PC-3 (cell line): ENCODE measurements at regions not wholly inside any gene's neighbourhood (a gene's known extent, or its start where the extent isn't known, plus 50 kb on each side); places are given as distances from the start of the nearest gene placed in this dataset.
"Not testable (repeated sequence)": the region's sequence is repeated elsewhere in the genome, so short reads cannot be mapped to it uniquely, and the experiment has no call there.

Experiments
- ATAC-seq: fragments of 200-7000 bp; cut with Tn5 transposase; 2 replicates; pipeline ENCODE4 v1.9.1; 2020; ENCODE audit warnings: mild to moderate bottlenecking, moderate library complexity
- BruUV-seq: library from RNA; stranded (reverse); fragments of 400-500 nt; replicated peaks from 2 replicates; lab custom pipeline; 2021; lab: Mats Ljungman, UMichigan
- CTCF ChIA-PET: fragments of 300-600 bp; sonication (Branson Sonifier 250); formaldehyde crosslinking; loops from one replicate; lab custom pipeline; 2022; ENCODE audit warnings: antibody characterized with exemption; lab: Charles Lee
- POLR2A ChIA-PET: fragments of 300-600 bp; sonication (Branson Sonifier 250); formaldehyde crosslinking; loops from one replicate; lab custom pipeline; 2022; ENCODE audit warnings: antibody characterized with exemption; ENCODE audit not compliant: unreplicated experiment; lab: Charles Lee
- DNase-seq: peaks from one replicate; pipeline ENCODE4 v3.0.0-alpha.2; 2015
- H2AFZ ChIP-seq: fragments of 300-600 bp; sonication (generic); 2 replicates; pipeline ENCODE4 v1.6.0; 2016; ENCODE audit warnings: antibody characterized with exemption, low read length
- H3F3A ChIP-seq: fragments of 300-600 bp; sonication (generic); one replicate; pipeline ENCODE4 v1.6.0; 2017; ENCODE audit warnings: antibody characterized with exemption, low read length, control low read depth, mild to moderate bottlenecking; ENCODE audit not compliant: unreplicated experiment
- H3K27ac ChIP-seq: fragments of 300-600 bp; sonication (generic); 2 replicates; pipeline ENCODE4 v1.5.1; 2016; ENCODE audit warnings: mild to moderate bottlenecking, low read length
- H3K27me3 ChIP-seq: fragments of 300-600 bp; sonication (generic); 2 replicates; pipeline ENCODE4 v1.6.1; 2016; ENCODE audit warnings: low read length, mixed read lengths
- H3K36me3 ChIP-seq: fragments of 300-600 bp; sonication (generic); 2 replicates; pipeline ENCODE4 v1.6.1; 2016; ENCODE audit warnings: low read depth, mixed run types, low read length, mixed read lengths
- H3K4me1 ChIP-seq: fragments of 300-600 bp; sonication (generic); 2 replicates; pipeline ENCODE4 v1.5.1; 2016; ENCODE audit warnings: low read length; ENCODE audit not compliant: insufficient read depth
- H3K4me2 ChIP-seq: fragments of 300-600 bp; sonication (generic); 2 replicates; pipeline ENCODE4 v1.6.0; 2016; ENCODE audit warnings: low read length
- H3K4me3 ChIP-seq: fragments of 300-600 bp; sonication (generic); 2 replicates; pipeline ENCODE4 v1.5.1; 2016; ENCODE audit warnings: mild to moderate bottlenecking, low read length, mixed read lengths
- H3K79me2 ChIP-seq: fragments of 300-600 bp; sonication (generic); 2 replicates; pipeline ENCODE4 v1.6.1; 2017; ENCODE audit warnings: low read length, mixed read lengths
- H3K9ac ChIP-seq: fragments of 300-600 bp; sonication (generic); 2 replicates; pipeline ENCODE4 v1.6.0; 2016; ENCODE audit warnings: mild to moderate bottlenecking, low read length
- H3K9me2 ChIP-seq: fragments of 300-600 bp; sonication (generic); replicated peaks from 2 replicates; pipeline ENCODE4 v1.6.1; 2016; ENCODE audit warnings: mixed run types, low read length, mixed read lengths
- H3K9me3 ChIP-seq: fragments of 300-600 bp; sonication (generic); 2 replicates; pipeline ENCODE4 v1.6.1; 2016; ENCODE audit warnings: low read length, mixed read lengths
- H4K20me1 ChIP-seq: fragments of 300-600 bp; sonication (generic); 2 replicates; pipeline ENCODE4 v1.6.1; 2016; ENCODE audit warnings: low read length, mixed read lengths
- EZH2 ChIP-seq: fragments of 300-600 bp; sonication (generic); IDR thresholded peaks from one replicate; pipeline ENCODE4 v1.6.1; 2017; ENCODE audit warnings: antibody characterized with exemption, mild to moderate bottlenecking, low read length; ENCODE audit not compliant: unreplicated experiment
- EZH2phosphoT487 ChIP-seq: fragments of 300-600 bp; sonication (generic); IDR thresholded peaks from 2 replicates; pipeline ENCODE4 v1.6.1; 2018; ENCODE audit warnings: mild to moderate bottlenecking, antibody characterized with exemption, low read length, borderline replicate concordance
- intact Hi-C: fragments of 100-400 bp; cut with micrococcal nuclease; formaldehyde crosslinking; loops from 2 replicates; pipeline ENCODE4 v1.9.0; 2023
- TF ChIP-seq, protein P1 (sequence below): fragments of 300-600 bp; sonication (generic); conservative IDR thresholded peaks from 2 replicates; pipeline ENCODE4 v1.5.1; 2017; ENCODE audit warnings: antibody characterized with exemption, low read depth, mild to moderate bottlenecking, low read length

DNA sequence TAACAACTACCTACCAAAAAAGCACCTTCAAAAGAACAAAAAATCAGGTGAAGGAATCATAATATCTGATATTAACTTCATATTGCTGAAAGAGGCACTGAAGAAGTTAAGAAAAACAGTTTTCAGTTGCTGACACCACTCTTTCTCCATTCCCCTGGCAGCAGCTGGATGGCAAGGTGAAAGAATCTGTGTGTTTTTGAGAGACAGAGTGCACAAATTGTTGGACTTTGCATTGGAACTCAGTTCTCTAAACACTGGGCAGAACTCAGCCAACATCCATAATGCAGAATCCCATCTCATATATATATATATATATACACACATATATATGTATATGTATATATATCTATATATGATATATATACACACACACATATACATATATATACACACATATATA, 408.3 kb upstream of the MAGEC2 start:
- no peak overlapping the region for H2AFZ ChIP-seq
- ChIA-PET CTCF (no interaction called here), POLR2A (no interaction called here)
- H3K36me3 ChIP-seq, result no peaks in the 10 kb centered on the region
- no peaks in the 10 kb centered on the region for H3K9me2 ChIP-seq
- TF ChIP-seq EZH2 (no peak), EZH2phosphoT487 (no peak)
- TF ChIP-seq, protein P1, sequence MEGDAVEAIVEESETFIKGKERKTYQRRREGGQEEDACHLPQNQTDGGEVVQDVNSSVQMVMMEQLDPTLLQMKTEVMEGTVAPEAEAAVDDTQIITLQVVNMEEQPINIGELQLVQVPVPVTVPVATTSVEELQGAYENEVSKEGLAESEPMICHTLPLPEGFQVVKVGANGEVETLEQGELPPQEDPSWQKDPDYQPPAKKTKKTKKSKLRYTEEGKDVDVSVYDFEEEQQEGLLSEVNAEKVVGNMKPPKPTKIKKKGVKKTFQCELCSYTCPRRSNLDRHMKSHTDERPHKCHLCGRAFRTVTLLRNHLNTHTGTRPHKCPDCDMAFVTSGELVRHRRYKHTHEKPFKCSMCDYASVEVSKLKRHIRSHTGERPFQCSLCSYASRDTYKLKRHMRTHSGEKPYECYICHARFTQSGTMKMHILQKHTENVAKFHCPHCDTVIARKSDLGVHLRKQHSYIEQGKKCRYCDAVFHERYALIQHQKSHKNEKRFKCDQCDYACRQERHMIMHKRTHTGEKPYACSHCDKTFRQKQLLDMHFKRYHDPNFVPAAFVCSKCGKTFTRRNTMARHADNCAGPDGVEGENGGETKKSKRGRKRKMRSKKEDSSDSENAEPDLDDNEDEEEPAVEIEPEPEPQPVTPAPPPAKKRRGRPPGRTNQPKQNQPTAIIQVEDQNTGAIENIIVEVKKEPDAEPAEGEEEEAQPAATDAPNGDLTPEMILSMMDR, result no peak
- intact Hi-C loops, result no loop called here
- H3K27me3 ChIP-seq, result no peaks in the 10 kb centered on the region
- H3F3A ChIP-seq, result no peaks in the 10 kb centered on the region
- ATAC-seq, result no peak
- H3K4me1 ChIP-seq, result no peaks in the 10 kb centered on the region
- H3K4me2 ChIP-seq, result no peak overlapping the region
- no peak overlapping the region for H3K4me3 ChIP-seq
- BruUV-seq, result no TSS peak
- H3K9me3 ChIP-seq, result no peaks in the 10 kb centered on the region
- H3K9ac ChIP-seq, result no peak overlapping the region
- no peak for DNase-seq
- no peaks in the 10 kb centered on the region for H3K79me2 ChIP-seq
- H4K20me1 ChIP-seq, result no peaks in the 10 kb centered on the region
- no peak overlapping the region for H3K27ac ChIP-seq

DNA sequence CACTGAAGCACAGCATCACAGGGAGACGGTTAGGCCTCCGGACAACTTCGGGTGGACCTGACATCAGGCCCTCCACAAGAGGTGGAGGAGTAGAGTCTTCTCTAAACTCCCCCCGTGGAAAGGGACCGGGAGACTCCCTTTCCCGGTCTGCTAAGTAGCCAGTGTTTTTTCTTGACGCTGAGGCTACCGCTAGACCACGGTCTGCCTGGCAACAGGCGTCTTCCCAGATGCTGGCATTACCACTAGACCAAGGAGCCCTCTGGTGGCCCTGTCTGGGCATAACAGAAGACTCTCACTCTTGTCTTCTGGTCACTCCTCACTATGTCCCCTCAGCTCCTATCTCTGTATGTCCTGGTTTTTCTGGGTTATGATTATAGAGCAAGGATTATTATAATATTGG, 401.5 kb upstream of the MAGEC2 start:
- BruUV-seq, H3F3A ChIP-seq, POLR2A ChIA-PET, H3K27me3 ChIP-seq, ATAC-seq, H3K79me2 ChIP-seq, H3K4me2 ChIP-seq, intact Hi-C loops, H3K9me2 ChIP-seq, H3K9me3 ChIP-seq, H3K4me1 ChIP-seq, H2AFZ ChIP-seq, CTCF ChIA-PET, H3K27ac ChIP-seq, H3K36me3 ChIP-seq, H4K20me1 ChIP-seq, H3K4me3 ChIP-seq, H3K9ac ChIP-seq: not testable (repeated sequence)
- peak; percentile 37 for DNase-seq
- TF ChIP-seq, protein P1, result peak; percentile 37; the same call in 1 of the 2 replicates

DNA sequence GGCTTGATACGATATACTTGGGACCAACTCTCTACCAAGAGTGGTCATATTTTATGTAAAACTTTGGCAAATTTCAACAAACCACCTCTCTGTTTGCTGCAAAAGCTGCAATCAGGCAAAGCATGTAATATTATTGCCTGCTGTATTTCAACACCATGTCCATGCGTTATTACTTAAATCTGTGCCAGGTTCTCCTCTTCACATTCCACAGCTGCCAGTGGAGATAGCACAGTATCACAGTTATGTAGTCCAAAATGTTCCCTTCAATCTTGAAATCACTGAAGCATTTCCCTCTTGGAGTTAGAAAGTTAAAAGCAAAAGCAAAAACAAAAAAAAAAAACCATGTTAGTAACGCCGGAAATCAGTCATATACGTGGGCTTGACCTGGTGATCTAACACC, 396.7 kb upstream of the MAGEC2 start:
- no TSS peak for BruUV-seq
- TF ChIP-seq EZH2, result no peak
- Histone ChIP-seq H4K20me1 (no peaks in the 10 kb centered on the region), H3K4me3 (no peak overlapping the region), H3K4me2 (no peak overlapping the region), H3K4me1 (no peaks in the 10 kb centered on the region), H2AFZ (no peak overlapping the region), H3K36me3 (no peaks in the 10 kb centered on the region), H3K9me2 (no peaks in the 10 kb centered on the region), H3K79me2 (no peaks in the 10 kb centered on the region), H3K9ac (no peak overlapping the region), H3K9me3 (no peaks in the 10 kb centered on the region), H3F3A (no peaks in the 10 kb centered on the region), H3K27ac (no peak overlapping the region), H3K27me3 (no peaks in the 10 kb centered on the region)
- DNase-seq (no peak), ATAC-seq (no peak)
- CTCF ChIA-PET, result no interaction called here
- POLR2A ChIA-PET, result no interaction called here
- intact Hi-C loops, result no loop called here
